ENCODE measurements at regions not wholly inside any gene's neighbourhood (a gene's known extent, or its start where the extent isn't known, plus 50 kb on each side); places are given as distances from the start of the nearest gene placed in this dataset.
"Not testable (repeated sequence)": the region's sequence is repeated elsewhere in the genome, so short reads cannot be mapped to it uniquely, and the experiment has no call there.

GRCh38 chr13:48835326-48835725 lies 140.4 kb upstream of the FNDC3A start:
- not testable (repeated sequence) for TF ChIP-seq REST (IDR thresholded peaks at IDR 0.05; ENCODE audit: borderline replicate concordance); POLR2AphosphoS5 (IDR thresholded peaks at IDR 0.05); CTCF (IDR thresholded peaks at IDR 0.05; ENCODE audit: poor library complexity, severe bottlenecking); EZH2 (IDR thresholded peaks at IDR 0.05; ENCODE audit: borderline replicate concordance, insufficient read depth, low read length, poor library complexity, severe bottlenecking); RAD21 (conservative IDR thresholded peaks at IDR 0.05); SMC3 (conservative IDR thresholded peaks at IDR 0.05; ENCODE audit: poor library complexity); MXI1 (conservative IDR thresholded peaks at IDR 0.05; ENCODE audit: poor library complexity, severe bottlenecking); TAF1 (IDR thresholded peaks at IDR 0.05; ENCODE audit: low read depth); EP300 (conservative IDR thresholded peaks at IDR 0.05; ENCODE audit: poor library complexity, severe bottlenecking)

All from neural cell (in vitro differentiated cells).